Mammary epithelial cell (primary cell): ENCODE measurements at regions not wholly inside any gene's neighbourhood (a gene's known extent, or its start where the extent isn't known, plus 50 kb on each side); places are given as distances from the start of the nearest gene placed in this dataset.

Experiments used
- EZH2 ChIP-seq: IDR thresholded peaks from 2 replicates; pipeline ENCODE4 v1.6.1; 2012; ENCODE audit warnings: low read length, inconsistent platforms, borderline replicate concordance
- TF ChIP-seq, protein P1 (sequence below), 2 donors: IDR thresholded peaks in 1 of 2; conservative IDR thresholded peaks in 1 of 2; 2 replicates each; pipeline ENCODE4 v1.5.1; 2011 to 2012; ENCODE audit warnings: inconsistent platforms in 2 of 2, low read length in 2 of 2, mild to moderate bottlenecking in 2 of 2, control low read depth in 1 of 2, low read depth in 1 of 2; ENCODE audit not compliant: insufficient read depth in 1 of 2; ENCODE audit errors: extremely low read depth in 1 of 2

DNA sequence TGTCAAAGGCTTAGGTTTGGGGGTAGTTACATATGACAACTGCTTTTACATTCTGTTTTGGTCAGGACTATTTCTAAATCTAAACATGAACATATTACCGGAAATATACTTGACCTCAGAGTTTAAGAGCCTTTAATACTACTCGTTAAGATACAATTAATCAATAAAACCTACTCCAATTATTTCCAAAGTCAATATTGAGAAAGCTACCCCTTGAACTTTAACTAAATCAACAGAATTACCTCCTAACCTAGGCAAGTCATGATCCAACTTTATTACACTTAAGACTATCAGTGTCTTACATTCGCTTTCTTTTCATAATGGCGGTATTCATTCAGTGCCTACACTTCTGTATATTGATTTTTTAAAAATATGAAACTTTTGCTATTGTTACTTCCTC lies 107.7 kb downstream of the RAP2B start:
- TF ChIP-seq, protein P1, sequence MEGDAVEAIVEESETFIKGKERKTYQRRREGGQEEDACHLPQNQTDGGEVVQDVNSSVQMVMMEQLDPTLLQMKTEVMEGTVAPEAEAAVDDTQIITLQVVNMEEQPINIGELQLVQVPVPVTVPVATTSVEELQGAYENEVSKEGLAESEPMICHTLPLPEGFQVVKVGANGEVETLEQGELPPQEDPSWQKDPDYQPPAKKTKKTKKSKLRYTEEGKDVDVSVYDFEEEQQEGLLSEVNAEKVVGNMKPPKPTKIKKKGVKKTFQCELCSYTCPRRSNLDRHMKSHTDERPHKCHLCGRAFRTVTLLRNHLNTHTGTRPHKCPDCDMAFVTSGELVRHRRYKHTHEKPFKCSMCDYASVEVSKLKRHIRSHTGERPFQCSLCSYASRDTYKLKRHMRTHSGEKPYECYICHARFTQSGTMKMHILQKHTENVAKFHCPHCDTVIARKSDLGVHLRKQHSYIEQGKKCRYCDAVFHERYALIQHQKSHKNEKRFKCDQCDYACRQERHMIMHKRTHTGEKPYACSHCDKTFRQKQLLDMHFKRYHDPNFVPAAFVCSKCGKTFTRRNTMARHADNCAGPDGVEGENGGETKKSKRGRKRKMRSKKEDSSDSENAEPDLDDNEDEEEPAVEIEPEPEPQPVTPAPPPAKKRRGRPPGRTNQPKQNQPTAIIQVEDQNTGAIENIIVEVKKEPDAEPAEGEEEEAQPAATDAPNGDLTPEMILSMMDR (conservative IDR thresholded peaks at IDR 0.05 in 1 of 2, IDR thresholded peaks at IDR 0.05 in 1 of 2; ENCODE audit: extremely low read depth in 1 of 2, insufficient read depth in 1 of 2, low read depth in 1 of 2, low read length in 2 of 2), result no peak
- TF ChIP-seq EZH2, result no peak
